Stimulated activated CD4-positive, alpha-beta T cell treated with anti-CD3 and anti-CD28 coated beads, Interleukin-2, amount 100 ng/mL, for 24 hours (primary cell): ENCODE measurements at regions not wholly inside any gene's neighbourhood (a gene's known extent, or its start where the extent isn't known, plus 50 kb on each side); places are given as distances from the start of the nearest gene placed in this dataset.

Experiments used
- DNase-seq, 2 donors: peaks; one replicate each; pipeline ENCODE4 v3.0.0-alpha.2; 2020

DNA sequence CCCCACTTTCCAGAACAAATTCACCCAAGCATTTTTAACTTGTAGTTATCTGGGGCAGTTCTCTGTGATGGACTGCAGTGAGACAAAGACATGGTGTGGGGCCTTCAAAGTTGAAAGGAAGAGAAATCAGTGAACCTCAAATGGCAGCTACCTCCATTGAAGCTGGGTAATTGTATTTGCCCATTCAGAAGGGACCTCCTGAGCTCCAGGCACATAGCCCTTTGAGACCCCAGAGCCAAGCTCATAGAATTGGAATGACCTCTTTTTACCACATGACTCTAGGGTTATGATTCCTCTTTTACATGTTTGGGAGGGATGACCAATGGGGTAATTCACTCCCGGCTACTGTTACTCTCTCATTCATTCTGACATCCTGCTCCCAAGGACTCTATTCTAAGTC is 368.4 kb upstream of the ITGA1 start:
- DNase-seq, result no peak

- no peak for DNase-seq
Measured at GRCh38 chr5:52427615-52428014, 360.1 kb upstream of the ITGA1 start.

DNA sequence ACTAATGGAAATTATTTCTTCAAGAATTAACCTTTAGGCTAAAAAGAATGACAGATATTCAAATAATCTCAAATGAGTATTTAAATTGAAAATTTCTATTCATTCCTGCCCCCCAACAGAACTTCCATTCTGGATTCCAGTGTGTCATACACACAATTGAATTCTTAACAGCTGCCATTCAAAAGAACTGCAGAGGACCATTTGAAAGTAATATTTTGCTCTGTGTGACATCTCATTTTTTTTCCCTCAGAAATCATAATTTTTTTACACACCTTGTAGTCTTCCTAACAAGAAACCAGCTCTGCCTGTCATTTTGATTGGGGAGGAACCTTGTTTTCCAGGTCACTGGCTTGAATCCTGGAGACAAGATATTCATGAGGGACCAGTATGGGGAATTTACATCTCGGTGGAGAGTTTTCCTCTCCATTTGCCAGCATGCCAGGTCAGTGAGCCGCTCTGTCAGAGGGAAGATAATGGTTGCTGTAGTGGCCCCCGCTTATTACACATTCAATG is 358.7 kb upstream of the ITGA1 start:
- DNase-seq, result no peak

DNA sequence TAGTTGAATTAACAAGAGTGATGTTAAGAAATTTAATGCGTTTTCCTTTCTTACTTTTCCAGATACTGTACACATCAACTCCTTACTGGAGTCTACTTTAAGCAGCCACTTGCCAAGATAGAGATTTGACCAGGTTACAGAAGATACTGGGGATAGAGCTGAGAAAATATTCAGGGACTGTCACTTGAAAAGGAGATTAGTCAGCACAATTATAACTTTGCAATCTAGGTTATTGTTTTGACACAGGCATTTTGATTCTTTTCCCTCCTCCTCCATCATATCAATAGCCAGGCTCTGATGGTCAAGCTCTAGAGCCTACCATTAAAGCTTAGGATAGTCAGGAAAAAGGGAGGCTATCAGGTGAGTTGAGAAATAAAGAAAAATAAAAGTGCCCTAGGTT is 345.9 kb upstream of the ITGA1 start:
- DNase-seq, result no peak

DNA sequence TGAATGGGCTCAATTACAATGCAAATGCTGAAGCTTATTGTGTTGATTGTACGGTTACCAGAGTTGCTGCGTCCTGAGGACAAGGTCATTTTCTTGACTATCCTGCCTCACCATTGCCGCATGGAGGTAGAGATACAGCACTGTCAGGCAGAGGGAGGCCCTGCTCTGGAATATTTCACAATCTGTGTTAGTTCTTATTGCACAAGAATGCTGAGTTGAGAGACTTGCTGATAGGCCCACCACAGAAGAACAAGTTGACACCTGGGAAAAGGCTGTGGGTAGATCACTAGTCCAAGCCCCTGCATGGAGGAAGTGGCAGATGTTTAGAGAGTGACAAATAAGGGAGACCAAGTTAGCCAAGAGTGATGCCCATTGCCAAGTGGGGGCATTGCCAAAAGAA is 344.5 kb upstream of the ITGA1 start:
- DNase-seq, result no peak

- no peak for DNase-seq
Measured at GRCh38 chr5:52448111-52448510, 339.6 kb upstream of the ITGA1 start.

- DNase-seq, result no peak
Measured at GRCh38 chr5:52449516-52449915, 338.2 kb upstream of the ITGA1 start.

- DNase-seq, result no peak
Measured at GRCh38 chr5:52452098-52452497, 335.6 kb upstream of the ITGA1 start.

GRCh38 chr5:52453176-52453575 is 334.5 kb upstream of the ITGA1 start:
- no peak for DNase-seq

GRCh38 chr5:52455920-52456319 is 331.8 kb upstream of the ITGA1 start:
- no peak for DNase-seq

DNA sequence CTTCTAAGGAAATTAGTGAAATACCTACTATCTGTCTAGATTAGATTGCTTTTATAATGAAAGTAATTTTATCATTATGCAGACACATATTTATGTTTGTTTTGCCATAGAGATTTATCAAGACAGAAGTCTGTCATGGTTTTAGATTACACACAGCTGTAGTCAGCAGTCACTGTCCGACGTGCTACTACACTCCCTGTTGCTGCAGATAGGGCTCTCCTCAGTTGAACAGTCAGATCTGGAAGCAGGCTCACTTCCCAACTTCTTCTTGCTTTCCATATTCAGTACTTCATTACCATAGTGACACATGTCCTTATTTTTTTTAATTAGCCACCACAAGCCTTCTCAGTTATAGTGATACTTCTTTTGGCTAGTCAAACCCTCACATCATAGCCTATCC is 329.9 kb upstream of the ITGA1 start:
- no peak for DNase-seq

DNA sequence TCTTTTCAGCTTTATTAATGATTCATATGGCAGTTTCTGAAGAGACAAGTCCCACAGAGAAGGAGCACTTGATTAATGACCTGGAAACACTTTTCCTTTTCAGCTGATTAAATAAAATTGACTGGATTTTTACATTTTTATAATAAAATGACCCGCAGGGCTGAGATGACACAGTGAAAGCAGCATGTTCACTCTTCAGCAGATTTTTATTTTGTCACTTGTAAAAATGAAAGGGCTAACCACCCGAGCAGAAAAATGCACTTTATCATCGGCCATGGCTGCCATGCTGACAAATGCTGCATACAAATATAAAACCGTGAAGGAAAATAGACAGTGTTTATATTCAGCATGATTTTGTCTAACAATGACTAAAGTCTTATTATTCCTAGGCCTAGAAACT is 321.6 kb upstream of the ITGA1 start:
- no peak for DNase-seq

DNA sequence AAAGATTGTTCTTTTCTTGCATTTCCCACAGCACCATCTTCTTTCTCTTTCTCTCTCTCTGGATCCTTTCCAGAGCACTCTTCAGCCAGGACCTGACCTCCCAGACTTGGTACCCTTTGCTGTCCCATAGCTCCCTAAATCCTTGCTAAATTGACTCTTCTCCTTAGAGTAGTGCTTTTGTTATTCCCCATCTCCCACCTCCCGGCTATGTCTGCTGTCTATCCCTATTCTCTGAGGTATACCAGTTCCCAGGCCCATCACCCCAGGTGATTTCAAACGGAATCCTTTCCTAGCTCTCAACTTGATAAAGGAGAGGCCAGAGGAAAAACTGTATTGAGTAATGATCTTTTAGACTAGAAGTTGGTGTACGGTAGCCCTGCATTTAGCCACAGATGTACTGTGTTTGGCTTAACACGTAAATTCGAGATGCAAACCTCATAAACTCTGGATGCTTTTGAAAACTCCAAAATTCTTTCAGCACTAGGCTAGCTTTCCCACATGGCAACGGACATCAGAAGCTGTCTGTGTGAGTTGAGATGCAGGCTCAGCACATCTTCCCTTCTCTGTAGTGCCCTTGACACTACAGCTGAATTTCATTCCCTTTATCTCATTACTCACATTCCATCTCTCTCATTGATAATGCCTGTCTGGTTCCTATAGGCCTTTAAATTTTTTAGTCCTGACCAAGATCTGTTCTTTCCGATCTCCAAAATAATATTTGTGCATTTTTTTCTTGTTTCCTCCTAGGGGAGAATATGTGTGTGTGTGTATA is 320.8 kb upstream of the ITGA1 start:
- DNase-seq, result no peak

DNA sequence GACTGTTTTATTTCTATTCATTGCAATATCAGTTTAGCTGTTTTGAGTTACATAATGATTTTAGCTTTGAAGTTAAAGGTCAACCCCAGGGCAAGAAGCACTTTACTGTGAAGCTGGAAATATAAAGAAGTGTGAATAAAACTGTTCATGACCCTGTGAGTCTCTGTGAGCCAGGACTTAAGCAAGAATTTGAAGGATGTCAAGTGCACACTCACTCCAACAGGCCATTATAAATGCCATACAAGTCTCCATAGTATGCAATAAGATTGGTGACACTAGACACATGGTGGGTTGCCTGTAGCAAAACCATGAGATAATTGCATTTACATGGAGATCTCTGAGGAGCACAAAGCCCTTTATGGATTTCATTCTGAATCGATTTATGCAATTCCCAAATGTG is 318.7 kb upstream of the ITGA1 start:
- no peak for DNase-seq

DNA sequence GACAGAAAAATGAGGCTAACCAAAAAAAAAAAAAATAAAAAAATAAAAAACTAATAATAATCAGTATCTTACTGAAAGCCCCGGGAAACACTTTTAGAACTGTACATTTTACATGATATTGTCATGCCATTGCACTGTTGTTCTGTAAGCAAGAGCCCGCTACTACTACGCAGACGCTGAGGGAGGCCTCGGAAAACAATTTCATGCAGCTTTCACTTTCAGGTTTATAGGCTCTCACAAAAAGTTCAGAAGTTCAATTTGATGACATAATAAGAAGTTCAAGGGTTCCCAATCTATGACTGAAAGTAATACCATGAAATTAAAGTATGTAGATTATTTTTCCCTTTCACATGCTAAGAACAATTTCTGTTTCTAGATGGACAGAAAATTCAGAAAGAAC is 318.3 kb upstream of the ITGA1 start:
- DNase-seq, result peak in 1 of 2 donors; percentile 5

GRCh38 chr5:52469835-52470234 is 317.9 kb upstream of the ITGA1 start:
- no peak for DNase-seq

DNA sequence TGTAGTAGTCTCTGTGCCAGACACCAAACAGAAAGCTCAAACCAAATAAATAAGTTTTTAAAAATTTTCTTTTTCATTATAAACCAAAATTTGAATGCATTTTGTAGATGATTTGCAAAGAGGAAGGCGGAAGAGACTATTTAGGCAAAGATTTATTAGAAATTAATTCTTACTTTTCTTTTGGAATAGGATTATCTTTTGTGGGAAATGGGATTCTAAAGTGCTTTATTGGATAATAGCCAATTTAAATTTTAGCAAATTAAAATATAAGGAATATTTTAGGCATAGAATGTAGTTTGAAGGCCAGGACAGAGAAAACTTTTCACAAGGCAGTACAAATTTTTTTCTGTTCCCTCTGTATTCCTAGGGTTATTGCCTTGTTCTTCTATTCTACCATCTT is 311.4 kb upstream of the ITGA1 start:
- DNase-seq, result no peak

DNA sequence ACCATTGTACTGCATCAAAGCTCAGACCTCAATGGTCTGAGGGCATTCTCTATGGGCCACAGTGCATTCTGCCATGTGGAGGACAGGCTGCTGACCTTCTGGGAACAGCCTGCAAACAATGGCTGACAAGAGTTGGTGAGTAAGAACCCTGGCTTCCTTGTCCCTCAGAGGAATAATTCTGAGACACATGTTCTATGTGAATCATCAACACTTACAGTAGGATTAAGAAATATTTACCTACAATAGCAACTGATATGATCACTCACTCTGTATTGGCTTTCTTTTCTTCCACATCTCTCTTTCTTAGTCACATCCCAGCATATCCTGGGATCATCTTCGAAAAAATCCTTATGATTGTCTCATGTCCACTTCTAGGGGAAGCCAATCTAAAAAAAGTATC is 306.5 kb upstream of the ITGA1 start:
- DNase-seq, result no peak

GRCh38 chr5:52481851-52482250 is 305.9 kb upstream of the ITGA1 start:
- DNase-seq, result no peak

- DNase-seq, result no peak
Measured at GRCh38 chr5:52491071-52491787, 296.5 kb upstream of the ITGA1 start.

DNA sequence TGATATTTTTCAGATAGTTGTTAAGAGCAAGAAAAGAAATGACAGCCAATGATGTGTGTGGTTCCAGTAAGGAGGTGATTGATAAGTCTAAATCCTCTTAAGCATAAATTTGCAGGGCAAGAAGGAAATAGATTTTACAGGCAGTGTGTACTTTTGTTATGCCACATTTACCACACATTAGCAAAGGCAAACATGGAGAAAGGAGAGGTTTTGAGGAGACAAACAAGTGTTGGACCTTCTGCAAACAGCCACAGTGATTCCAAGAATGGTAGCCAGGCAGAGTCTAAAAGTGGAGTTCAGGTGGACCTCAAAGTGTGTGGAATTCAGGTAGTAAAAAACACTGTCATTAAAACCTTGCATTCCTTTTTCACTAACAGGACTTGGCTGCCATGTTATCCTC is 295.9 kb upstream of the ITGA1 start:
- no peak for DNase-seq

GRCh38 chr5:52497133-52497693 is 290.5 kb upstream of the ITGA1 start:
- no peak for DNase-seq

- no peak for DNase-seq
Measured at GRCh38 chr5:52498607-52499006, 289.1 kb upstream of the ITGA1 start.

- no peak for DNase-seq
Measured at GRCh38 chr5:52502460-52502999, 285.2 kb upstream of the ITGA1 start.
